Breast epithelium (tissue), 3 donors: ENCODE measurements at regions not wholly inside any gene's neighbourhood (a gene's known extent, or its start where the extent isn't known, plus 50 kb on each side); places are given as distances from the start of the nearest gene placed in this dataset.

Source experiments
- POLR2A ChIP-seq: fragments of 450-650 bp; IDR thresholded peaks from one replicate; pipeline ENCODE4 v1.6.1; 2016; ENCODE audit warnings: antibody characterized with exemption, mild to moderate bottlenecking, moderate library complexity
- POLR2AphosphoS5 ChIP-seq, 3 donors: sonication (generic); formaldehyde crosslinking; IDR thresholded peaks; one replicate each; pipeline ENCODE4 v1.6.1; 2017; ENCODE audit warnings: antibody characterized with exemption in 3 of 3
- TF ChIP-seq, protein P1 (sequence below), 3 donors: fragments of 450-650 bp; IDR thresholded peaks; one replicate each; pipeline ENCODE4 v1.5.1; 2016 to 2017; ENCODE audit warnings: antibody characterized with exemption in 3 of 3, mild to moderate bottlenecking in 3 of 3, moderate library complexity in 3 of 3

DNA sequence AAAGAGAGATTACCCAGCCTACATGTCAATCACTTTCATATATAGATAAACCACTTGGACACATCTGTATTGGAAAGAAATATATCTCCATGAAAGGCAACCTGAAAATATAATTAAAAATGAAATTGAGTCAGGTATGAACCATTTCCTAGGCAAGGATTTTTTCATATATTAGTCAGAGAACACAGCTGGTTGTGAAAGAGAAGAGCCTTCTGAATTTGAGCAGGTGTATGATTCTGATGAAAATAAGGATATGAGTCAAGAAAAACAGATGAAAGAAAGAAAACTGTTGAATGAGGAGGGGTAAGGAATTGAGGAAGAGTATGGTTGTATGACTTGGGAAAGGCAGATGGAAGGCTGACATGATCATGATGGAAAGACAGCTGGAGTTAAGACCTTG, 441.1 kb downstream of the HAO1 start:
- TF ChIP-seq, protein P1, sequence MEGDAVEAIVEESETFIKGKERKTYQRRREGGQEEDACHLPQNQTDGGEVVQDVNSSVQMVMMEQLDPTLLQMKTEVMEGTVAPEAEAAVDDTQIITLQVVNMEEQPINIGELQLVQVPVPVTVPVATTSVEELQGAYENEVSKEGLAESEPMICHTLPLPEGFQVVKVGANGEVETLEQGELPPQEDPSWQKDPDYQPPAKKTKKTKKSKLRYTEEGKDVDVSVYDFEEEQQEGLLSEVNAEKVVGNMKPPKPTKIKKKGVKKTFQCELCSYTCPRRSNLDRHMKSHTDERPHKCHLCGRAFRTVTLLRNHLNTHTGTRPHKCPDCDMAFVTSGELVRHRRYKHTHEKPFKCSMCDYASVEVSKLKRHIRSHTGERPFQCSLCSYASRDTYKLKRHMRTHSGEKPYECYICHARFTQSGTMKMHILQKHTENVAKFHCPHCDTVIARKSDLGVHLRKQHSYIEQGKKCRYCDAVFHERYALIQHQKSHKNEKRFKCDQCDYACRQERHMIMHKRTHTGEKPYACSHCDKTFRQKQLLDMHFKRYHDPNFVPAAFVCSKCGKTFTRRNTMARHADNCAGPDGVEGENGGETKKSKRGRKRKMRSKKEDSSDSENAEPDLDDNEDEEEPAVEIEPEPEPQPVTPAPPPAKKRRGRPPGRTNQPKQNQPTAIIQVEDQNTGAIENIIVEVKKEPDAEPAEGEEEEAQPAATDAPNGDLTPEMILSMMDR (IDR thresholded peaks at IDR 0.05), result no peak
- TF ChIP-seq POLR2AphosphoS5 (IDR thresholded peaks at IDR 0.05) (no peak), POLR2A (no peak)
